Esophagus muscularis mucosa (tissue), 4 donors: ENCODE measurements at regions not wholly inside any gene's neighbourhood (a gene's known extent, or its start where the extent isn't known, plus 50 kb on each side); places are given as distances from the start of the nearest gene placed in this dataset.
A peak's percentile ranks its signal among the peaks of the same experiment; 100 is the strongest.

Experiments used
- DNase-seq: peaks from one replicate; pipeline ENCODE4 v3.0.0-alpha.2; 2017; ENCODE audit errors: extremely low spot score
- H3K27ac ChIP-seq, 4 donors: fragments of 200-600 bp; sonication (generic); replicated peaks in 1 of 4; 1 replicate in 3 of 4; 2 replicates in 1 of 4; pipeline ENCODE4 v1.5.1; 2016 to 2019; ENCODE audit warnings: mild to moderate bottlenecking in 1 of 4
- H3K27me3 ChIP-seq, 4 donors: fragments of 200-600 bp; sonication (generic); one replicate each; pipeline versions ENCODE4 v1.5.1 to v1.6.0; 2016 to 2019
- H3K36me3 ChIP-seq, 4 donors: fragments of 200-600 bp; sonication (generic); one replicate each; pipeline ENCODE4 v1.5.1; 2016 to 2019
- H3K4me1 ChIP-seq, 4 donors: fragments of 200-600 bp; sonication (generic); one replicate each; pipeline ENCODE4 v1.5.1; 2016 to 2019
- H3K4me3 ChIP-seq, 4 donors: fragments of 200-600 bp; sonication (generic); 1 replicate in 2 of 4; 2 replicates in 2 of 4; pipeline ENCODE4 v1.5.1; 2016 to 2019; ENCODE audit warnings: mild to moderate bottlenecking in 4 of 4, moderate library complexity in 1 of 4
- H3K9me3 ChIP-seq, 4 donors: fragments of 200-600 bp; sonication (generic); 1 replicate in 3 of 4; 2 replicates in 1 of 4; pipeline ENCODE4 v1.5.1; 2016 to 2019
- EP300 ChIP-seq: sonication (generic); formaldehyde crosslinking; IDR thresholded peaks from one replicate; pipeline ENCODE4 v1.6.1; 2017; ENCODE audit warnings: antibody characterized with exemption
- POLR2A ChIP-seq: fragments of 450-650 bp; IDR thresholded peaks from one replicate; pipeline ENCODE4 v1.6.1; 2017; ENCODE audit warnings: antibody characterized with exemption, moderate library complexity, mild to moderate bottlenecking, low read depth
- POLR2AphosphoS5 ChIP-seq, 2 donors: sonication (generic); formaldehyde crosslinking; IDR thresholded peaks; one replicate each; pipeline ENCODE4 v1.6.1; 2017; ENCODE audit warnings: antibody characterized with exemption in 2 of 2
- WGBS: methylation state at CpG from one replicate; pipeline ENCODE4 v1.1.5; 2018; 5-methylcytosine and 5-hydroxymethylcytosine counted together
- intact Hi-C: fragments of 100-400 bp; cut with DNase I; formaldehyde crosslinking; loops from one replicate; pipeline ENCODE4 v1.15.1; 2023
- TF ChIP-seq, protein P1 (sequence below), 3 experiments: fragments of 200-600 bp in 2 of 3; fragments of 450-650 bp in 1 of 3; sonication (generic) in 2 of 3; IDR thresholded peaks; one replicate each; pipeline ENCODE4 v1.5.1; 2017 to 2019; ENCODE audit warnings: antibody characterized with exemption in 3 of 3, mild to moderate bottlenecking in 2 of 3, moderate library complexity in 1 of 3

DNA sequence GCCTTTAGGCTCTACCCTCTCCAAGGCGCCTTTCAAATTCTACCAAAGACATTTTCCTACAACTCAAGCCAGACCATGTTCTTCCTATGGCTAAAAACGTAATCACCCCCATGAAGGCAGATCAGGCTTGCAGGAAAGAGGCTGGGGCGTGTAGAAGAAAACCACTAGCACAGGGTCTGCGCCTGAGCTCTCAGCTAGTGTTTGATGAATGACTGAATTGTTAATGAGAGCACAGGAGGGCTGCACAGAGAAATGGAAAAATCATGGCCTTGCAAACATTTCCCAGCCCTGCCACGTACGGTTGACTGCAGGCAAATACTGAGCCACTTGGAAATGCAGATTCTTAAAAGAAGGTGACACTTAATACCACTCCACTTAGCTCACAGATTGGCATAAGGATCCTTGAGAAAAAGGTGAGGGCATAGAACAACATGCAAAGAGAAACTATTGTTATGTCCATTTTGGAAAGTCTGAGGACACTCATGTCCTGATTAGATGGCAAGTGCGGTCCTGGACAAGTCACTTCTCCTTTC is 148.6 kb downstream of the NXPE2 start:
- no peak for TF ChIP-seq EP300
- no peak for TF ChIP-seq POLR2A
- TF ChIP-seq POLR2AphosphoS5 (IDR thresholded peaks at IDR 0.05), result no peak
- TF ChIP-seq, protein P1, sequence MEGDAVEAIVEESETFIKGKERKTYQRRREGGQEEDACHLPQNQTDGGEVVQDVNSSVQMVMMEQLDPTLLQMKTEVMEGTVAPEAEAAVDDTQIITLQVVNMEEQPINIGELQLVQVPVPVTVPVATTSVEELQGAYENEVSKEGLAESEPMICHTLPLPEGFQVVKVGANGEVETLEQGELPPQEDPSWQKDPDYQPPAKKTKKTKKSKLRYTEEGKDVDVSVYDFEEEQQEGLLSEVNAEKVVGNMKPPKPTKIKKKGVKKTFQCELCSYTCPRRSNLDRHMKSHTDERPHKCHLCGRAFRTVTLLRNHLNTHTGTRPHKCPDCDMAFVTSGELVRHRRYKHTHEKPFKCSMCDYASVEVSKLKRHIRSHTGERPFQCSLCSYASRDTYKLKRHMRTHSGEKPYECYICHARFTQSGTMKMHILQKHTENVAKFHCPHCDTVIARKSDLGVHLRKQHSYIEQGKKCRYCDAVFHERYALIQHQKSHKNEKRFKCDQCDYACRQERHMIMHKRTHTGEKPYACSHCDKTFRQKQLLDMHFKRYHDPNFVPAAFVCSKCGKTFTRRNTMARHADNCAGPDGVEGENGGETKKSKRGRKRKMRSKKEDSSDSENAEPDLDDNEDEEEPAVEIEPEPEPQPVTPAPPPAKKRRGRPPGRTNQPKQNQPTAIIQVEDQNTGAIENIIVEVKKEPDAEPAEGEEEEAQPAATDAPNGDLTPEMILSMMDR (IDR thresholded peaks at IDR 0.05), result no peak

DNA sequence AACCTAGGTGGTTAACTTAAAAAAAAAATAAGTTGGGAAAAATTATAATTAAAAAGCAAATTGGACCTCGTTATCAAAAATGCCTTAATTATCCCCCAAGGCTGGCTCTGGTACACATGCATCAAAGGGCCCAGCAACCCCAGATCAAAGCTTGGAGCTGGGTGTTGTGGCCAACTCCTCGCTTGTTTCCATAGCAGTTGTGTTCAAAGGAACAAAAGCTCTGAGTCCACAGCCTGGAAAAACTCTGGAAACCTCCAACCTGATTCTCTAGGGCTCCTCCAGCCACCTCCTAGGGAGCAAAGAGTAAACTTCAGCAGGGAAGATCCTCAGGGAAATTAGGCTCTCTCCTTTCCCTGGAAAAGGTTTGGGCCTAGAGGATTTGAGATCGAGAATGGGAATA is 149.4 kb downstream of the NXPE2 start:
- Histone ChIP-seq H3K4me1 (no peaks in the 10 kb centered on the region), H3K36me3 (no peaks in the 10 kb centered on the region), H3K9me3 (peaks cover 0 to 6% (median 0%) of the 10 kb centered on the region in 4 donors), H3K4me3 (no peak overlapping the region), H3K27me3 (peaks cover 0 to 4% (median 0%) of the 10 kb centered on the region in 4 donors), H3K27ac (no peak overlapping the region)
- DNase-seq, result no peak
- intact Hi-C loops, result no loop called here
- WGBS, result 82% methylated on average over 3 of the region's 3 CpGs
- TF ChIP-seq POLR2A (no peak), EP300 (no peak), POLR2AphosphoS5 (IDR thresholded peaks at IDR 0.05) (no peak)
- TF ChIP-seq, protein P1 (IDR thresholded peaks at IDR 0.05), result no peak

More for the DNA sequence above, 148.6 kb downstream of the NXPE2 start:
- Histone ChIP-seq H3K36me3 (no peaks in the 10 kb centered on the region), H3K4me1 (no peaks in the 10 kb centered on the region), H3K27me3 (peaks cover 0 to 3% (median 0%) of the 10 kb centered on the region in 4 donors), H3K27ac (no peak overlapping the region), H3K9me3 (peaks cover 0 to 6% (median 0%) of the 10 kb centered on the region in 4 donors), H3K4me3 (no peak overlapping the region)
- 72% methylated on average over 7 of the region's 7 CpGs for WGBS
- intact Hi-C loops, result no loop called here
- no peak for DNase-seq

DNA sequence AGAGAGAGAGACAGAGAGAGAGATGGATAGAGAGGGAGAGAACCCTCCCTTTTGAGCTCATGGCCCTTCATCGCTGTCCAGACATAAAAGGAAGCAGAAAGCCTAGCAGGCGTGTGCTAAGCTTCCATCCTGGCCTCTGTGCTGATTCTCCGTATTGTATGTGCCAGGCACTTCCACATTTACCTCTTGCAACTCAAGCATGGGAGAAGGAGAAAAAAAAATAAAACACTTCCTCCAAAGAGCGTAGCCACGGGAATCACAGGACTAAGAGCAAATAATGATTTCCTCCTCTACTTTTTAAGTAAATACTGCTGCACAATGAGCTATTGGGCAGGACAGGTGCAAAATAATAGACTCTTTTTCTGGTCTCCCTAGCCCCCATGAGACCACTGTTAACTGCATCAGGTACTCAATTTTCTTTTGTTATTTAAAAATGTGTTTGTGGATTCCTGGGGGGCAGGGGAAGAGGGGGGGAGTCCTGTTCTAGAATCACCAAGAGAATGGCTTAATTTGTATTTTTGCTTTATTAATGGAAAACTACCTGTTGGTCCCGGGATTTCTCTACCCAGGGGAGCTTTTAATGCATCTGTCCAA is 154.3 kb downstream of the NXPE2 start:
- no peak for TF ChIP-seq POLR2AphosphoS5 (IDR thresholded peaks at IDR 0.05)
- TF ChIP-seq, protein P1 (IDR thresholded peaks at IDR 0.05), result no peak
- TF ChIP-seq POLR2A, result no peak
- intact Hi-C loops, result no loop called here
- no peaks in the 10 kb centered on the region for H3K36me3 ChIP-seq
- no peaks in the 10 kb centered on the region for H3K9me3 ChIP-seq
- peaks cover 0 to 18% (median 0%) of the 10 kb centered on the region in 4 donors for H3K27me3 ChIP-seq
- no peak for DNase-seq
- H3K27ac ChIP-seq, result no peak overlapping the region
- 18% methylated on average over 6 of the region's 6 CpGs for WGBS
- H3K4me1 ChIP-seq, result no peaks in the 10 kb centered on the region
- H3K4me3 ChIP-seq, result no peak overlapping the region

DNA sequence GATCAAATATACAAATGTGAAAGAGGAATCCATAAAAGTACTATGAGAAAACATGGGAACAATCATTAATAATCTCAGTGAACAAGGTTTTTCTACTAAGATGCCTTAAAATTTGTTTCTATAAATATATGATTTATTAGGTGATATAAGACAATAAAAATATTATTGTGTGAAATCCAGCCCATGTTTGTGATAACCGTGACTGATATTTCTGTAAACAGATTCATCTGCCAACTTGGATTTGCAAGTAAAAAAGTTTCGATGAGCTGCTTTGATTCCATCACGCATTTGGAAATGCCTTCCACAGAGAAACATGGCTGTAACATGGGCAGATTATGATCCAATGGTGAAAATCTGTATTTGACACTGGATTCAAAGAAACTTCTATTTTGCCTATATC is 157.8 kb downstream of the NXPE2 start:
- Histone ChIP-seq H3K36me3 (no peaks in the 10 kb centered on the region), H3K9me3 (peaks cover 0 to 11% (median 7%) of the 10 kb centered on the region in 4 donors), H3K27ac (no peak overlapping the region), H3K27me3 (peaks cover 0 to 18% (median 0%) of the 10 kb centered on the region in 4 donors), H3K4me1 (no peaks in the 10 kb centered on the region), H3K4me3 (no peak overlapping the region)
- 81% methylated on average over 3 of the region's 3 CpGs for WGBS
- DNase-seq, result no peak
- intact Hi-C loops, result no loop called here
- no peak for TF ChIP-seq EP300

DNA sequence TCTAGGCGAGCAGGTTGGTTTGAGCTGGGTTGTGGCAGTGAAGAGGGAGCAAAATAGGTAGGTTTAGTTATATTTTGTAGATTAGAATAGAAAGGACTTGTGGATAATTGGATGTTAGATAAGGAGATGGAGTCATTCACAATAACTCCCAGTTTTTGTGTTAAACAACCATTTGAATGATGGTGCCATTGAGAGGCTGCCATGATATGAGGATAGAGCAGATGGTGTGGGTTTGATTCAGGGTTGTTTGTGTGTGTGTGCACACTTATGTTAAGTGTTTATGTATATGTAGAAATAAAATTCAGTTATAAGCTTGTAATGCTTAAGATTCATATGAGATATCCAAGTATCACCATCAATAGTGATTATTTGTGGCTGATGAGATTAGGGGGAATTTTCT is 166.6 kb downstream of the NXPE2 start:
- no peak overlapping the region for H3K4me3 ChIP-seq
- H3K27ac ChIP-seq, result no peak overlapping the region
- DNase-seq, result peak; percentile 12
- no peaks in the 10 kb centered on the region for H3K4me1 ChIP-seq
- peaks cover 0 to 5% (median 0%) of the 10 kb centered on the region in 4 donors for H3K27me3 ChIP-seq
- intact Hi-C loops, result no loop called here
- 84% methylated on average over 1 of the region's 1 CpG for WGBS
- H3K9me3 ChIP-seq, result no peaks in the 10 kb centered on the region
- H3K36me3 ChIP-seq, result no peaks in the 10 kb centered on the region
- no peak for TF ChIP-seq EP300
- no peak for TF ChIP-seq POLR2A
- TF ChIP-seq, protein P1 (IDR thresholded peaks at IDR 0.05), result no peak
- no peak for TF ChIP-seq POLR2AphosphoS5 (IDR thresholded peaks at IDR 0.05)
